ENCODE measurements at regions not wholly inside any gene's neighbourhood (a gene's known extent, or its start where the extent isn't known, plus 50 kb on each side); places are given as distances from the start of the nearest gene placed in this dataset.

- DNase-seq (no peak), ATAC-seq (ENCODE audit: low read depth) (no peak)
- H3K27ac Mint-ChIP-seq: no peak overlapping the region
- ChIA-PET CTCF (no interaction called here), POLR2A (no interaction called here)
- no peaks in the 10 kb centered on the region for H3K36me3 Mint-ChIP-seq (ENCODE audit: low read depth)
- no peaks in the 10 kb centered on the region for H3K27me3 Mint-ChIP-seq
- TF ChIP-seq, protein P1, sequence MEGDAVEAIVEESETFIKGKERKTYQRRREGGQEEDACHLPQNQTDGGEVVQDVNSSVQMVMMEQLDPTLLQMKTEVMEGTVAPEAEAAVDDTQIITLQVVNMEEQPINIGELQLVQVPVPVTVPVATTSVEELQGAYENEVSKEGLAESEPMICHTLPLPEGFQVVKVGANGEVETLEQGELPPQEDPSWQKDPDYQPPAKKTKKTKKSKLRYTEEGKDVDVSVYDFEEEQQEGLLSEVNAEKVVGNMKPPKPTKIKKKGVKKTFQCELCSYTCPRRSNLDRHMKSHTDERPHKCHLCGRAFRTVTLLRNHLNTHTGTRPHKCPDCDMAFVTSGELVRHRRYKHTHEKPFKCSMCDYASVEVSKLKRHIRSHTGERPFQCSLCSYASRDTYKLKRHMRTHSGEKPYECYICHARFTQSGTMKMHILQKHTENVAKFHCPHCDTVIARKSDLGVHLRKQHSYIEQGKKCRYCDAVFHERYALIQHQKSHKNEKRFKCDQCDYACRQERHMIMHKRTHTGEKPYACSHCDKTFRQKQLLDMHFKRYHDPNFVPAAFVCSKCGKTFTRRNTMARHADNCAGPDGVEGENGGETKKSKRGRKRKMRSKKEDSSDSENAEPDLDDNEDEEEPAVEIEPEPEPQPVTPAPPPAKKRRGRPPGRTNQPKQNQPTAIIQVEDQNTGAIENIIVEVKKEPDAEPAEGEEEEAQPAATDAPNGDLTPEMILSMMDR (IDR thresholded peaks at IDR 0.05): no peak
- H3K9me3 Mint-ChIP-seq: peaks cover 9% of the 10 kb centered on the region
- intact Hi-C loops (cut with micrococcal nuclease): no loop called here
- H3K4me3 Mint-ChIP-seq: no peak overlapping the region
- H3K4me1 Mint-ChIP-seq: no peaks in the 10 kb centered on the region
These were observed 291.9 kb downstream of the IGSF11 start for GRCh38 chr3:118742760-118743159.

DNA sequence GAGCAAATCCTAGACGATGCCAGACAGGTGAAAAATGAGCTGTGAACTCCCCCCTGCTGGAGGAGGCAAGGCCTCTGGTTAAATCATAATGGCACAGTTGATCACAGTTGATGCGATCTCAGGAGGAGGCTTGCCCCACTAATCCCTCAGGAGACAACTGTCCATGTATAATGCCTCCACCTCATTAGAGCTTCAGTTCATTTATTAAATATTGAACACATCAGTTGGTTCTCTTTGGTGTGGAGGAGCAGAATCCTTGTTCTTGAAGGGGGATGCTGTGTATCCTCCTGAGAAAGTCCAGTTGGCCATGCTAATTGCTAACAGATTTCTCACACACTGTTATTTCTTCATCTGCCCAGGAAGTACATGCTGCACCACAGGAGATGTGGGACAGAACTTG is 290.5 kb downstream of the IGSF11 start:
- H3K36me3 Mint-ChIP-seq (ENCODE audit: low read depth): no peaks in the 10 kb centered on the region
- POLR2A ChIA-PET: no interaction called here

GRCh38 chr3:118754406-118755252 is 280.0 kb downstream of the IGSF11 start:
- no peak overlapping the region for H3K27ac Mint-ChIP-seq
- DNase-seq (no peak), ATAC-seq (ENCODE audit: low read depth) (no peak)
- H3K4me1 Mint-ChIP-seq: no peaks in the 10 kb centered on the region
- TF ChIP-seq, protein P1 (IDR thresholded peaks at IDR 0.05): no peak
- H3K27me3 Mint-ChIP-seq: no peaks in the 10 kb centered on the region
- H3K36me3 Mint-ChIP-seq (ENCODE audit: low read depth): no peaks in the 10 kb centered on the region
- ChIA-PET POLR2A (no interaction called here), CTCF (no interaction called here)
- intact Hi-C loops (cut with micrococcal nuclease): no loop called here
- H3K4me3 Mint-ChIP-seq: no peak overlapping the region
- H3K9me3 Mint-ChIP-seq: no peaks in the 10 kb centered on the region

More for the DNA sequence above, 290.5 kb downstream of the IGSF11 start:
- no peak for DNase-seq
- ATAC-seq (ENCODE audit: low read depth): no peak
- TF ChIP-seq, protein P1 (IDR thresholded peaks at IDR 0.05): no peak
- H3K4me3 Mint-ChIP-seq: no peak overlapping the region
- H3K9me3 Mint-ChIP-seq: peaks cover 7% of the 10 kb centered on the region
- no peaks in the 10 kb centered on the region for H3K4me1 Mint-ChIP-seq
- no peaks in the 10 kb centered on the region for H3K27me3 Mint-ChIP-seq
- no peak overlapping the region for H3K27ac Mint-ChIP-seq
- intact Hi-C loops (cut with micrococcal nuclease): no loop called here
- CTCF ChIA-PET: no interaction called here

- POLR2A ChIA-PET: no interaction called here
- intact Hi-C loops (cut with micrococcal nuclease): no loop called here
These were observed 279.3 kb downstream of the IGSF11 start for GRCh38 chr3:118755253-118755801.

More at GRCh38 chr3:118755253-118755801, 279.3 kb downstream of the IGSF11 start:
- ATAC-seq (ENCODE audit: low read depth): no peak
- Mint-ChIP-seq H3K4me3 (no peak overlapping the region), H3K4me1 (no peaks in the 10 kb centered on the region), H3K9me3 (no peaks in the 10 kb centered on the region), H3K27ac (no peak overlapping the region), H3K27me3 (no peaks in the 10 kb centered on the region), H3K36me3 (ENCODE audit: low read depth) (no peaks in the 10 kb centered on the region)
- TF ChIP-seq, protein P1 (IDR thresholded peaks at IDR 0.05): no peak
- no peak for DNase-seq
- CTCF ChIA-PET: no interaction called here
